ENCODE measurements at regions not wholly inside any gene's neighbourhood (a gene's known extent, or its start where the extent isn't known, plus 50 kb on each side); places are given as distances from the start of the nearest gene placed in this dataset.
A peak's percentile ranks its signal among the peaks of the same experiment; 100 is the strongest.

- no peak overlapping the region for H3K4me3 ChIP-seq
- 73 to 78% methylated on average over 16 of the region's 16 CpGs for WGBS, 2 donors
- H3K27me3 ChIP-seq (ENCODE audit: control insufficient read depth in 3 of 3, insufficient read depth in 3 of 3, low read length in 2 of 3): peaks cover 0 to 2% (median under 1%) of the 10 kb centered on the region in 3 donors
- ATAC-seq (ENCODE audit: insufficient read depth, low FRiP score): no peak
- no peak overlapping the region for H3K9ac ChIP-seq (ENCODE audit: insufficient read depth in 1 of 2, low read length in 2 of 2)
- H3K27ac ChIP-seq (ENCODE audit: low read depth in 1 of 2, low read length in 1 of 2): no peak overlapping the region
- no peaks in the 10 kb centered on the region for H3K9me3 ChIP-seq (ENCODE audit: control insufficient read depth in 4 of 4, insufficient read depth in 3 of 4, low read length in 3 of 4)
- DNase-seq: peak; percentile 84 to 87 (median 85)
- TF ChIP-seq, protein P1, sequence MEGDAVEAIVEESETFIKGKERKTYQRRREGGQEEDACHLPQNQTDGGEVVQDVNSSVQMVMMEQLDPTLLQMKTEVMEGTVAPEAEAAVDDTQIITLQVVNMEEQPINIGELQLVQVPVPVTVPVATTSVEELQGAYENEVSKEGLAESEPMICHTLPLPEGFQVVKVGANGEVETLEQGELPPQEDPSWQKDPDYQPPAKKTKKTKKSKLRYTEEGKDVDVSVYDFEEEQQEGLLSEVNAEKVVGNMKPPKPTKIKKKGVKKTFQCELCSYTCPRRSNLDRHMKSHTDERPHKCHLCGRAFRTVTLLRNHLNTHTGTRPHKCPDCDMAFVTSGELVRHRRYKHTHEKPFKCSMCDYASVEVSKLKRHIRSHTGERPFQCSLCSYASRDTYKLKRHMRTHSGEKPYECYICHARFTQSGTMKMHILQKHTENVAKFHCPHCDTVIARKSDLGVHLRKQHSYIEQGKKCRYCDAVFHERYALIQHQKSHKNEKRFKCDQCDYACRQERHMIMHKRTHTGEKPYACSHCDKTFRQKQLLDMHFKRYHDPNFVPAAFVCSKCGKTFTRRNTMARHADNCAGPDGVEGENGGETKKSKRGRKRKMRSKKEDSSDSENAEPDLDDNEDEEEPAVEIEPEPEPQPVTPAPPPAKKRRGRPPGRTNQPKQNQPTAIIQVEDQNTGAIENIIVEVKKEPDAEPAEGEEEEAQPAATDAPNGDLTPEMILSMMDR (IDR thresholded peaks at IDR 0.05; ENCODE audit: control extremely low read depth, extremely low read depth): no peak
- peaks cover 0 to 42% (median 11%) of the 10 kb centered on the region in 5 donors for H3K4me1 ChIP-seq (ENCODE audit: control insufficient read depth in 5 of 5, insufficient read depth in 5 of 5, low read length in 5 of 5)
- H3K36me3 ChIP-seq (ENCODE audit: control insufficient read depth in 4 of 4, insufficient read depth in 4 of 4, low read length in 4 of 4): no peaks in the 10 kb centered on the region
These were observed 56.9 kb upstream of the FOXP4 start for GRCh38 chr6:41489120-41489851.

- Histone ChIP-seq H3K27me3 (ENCODE audit: control insufficient read depth in 3 of 3, insufficient read depth in 3 of 3, low read length in 2 of 3) (peaks cover 0 to 2% (median 0%) of the 10 kb centered on the region in 3 donors), H3K36me3 (ENCODE audit: control insufficient read depth in 4 of 4, insufficient read depth in 4 of 4, low read length in 4 of 4) (no peaks in the 10 kb centered on the region), H3K4me3 (no peak overlapping the region), H3K4me1 (ENCODE audit: control insufficient read depth in 5 of 5, insufficient read depth in 5 of 5, low read length in 5 of 5) (peaks cover 0 to 46% (median 11%) of the 10 kb centered on the region in 5 donors), H3K9ac (ENCODE audit: insufficient read depth in 1 of 2, low read length in 2 of 2) (no peak overlapping the region), H3K27ac (ENCODE audit: low read depth in 1 of 2, low read length in 1 of 2) (no peak overlapping the region), H3K9me3 (ENCODE audit: control insufficient read depth in 4 of 4, insufficient read depth in 3 of 4, low read length in 3 of 4) (no peaks in the 10 kb centered on the region)
- ATAC-seq (ENCODE audit: insufficient read depth, low FRiP score): no peak
- peak in 1 of 3 donors; percentile 34 for DNase-seq
- TF ChIP-seq, protein P1 (IDR thresholded peaks at IDR 0.05; ENCODE audit: control extremely low read depth, extremely low read depth): no peak
- WGBS, 2 donors: 49 to 52% methylated on average over 16 of the region's 16 CpGs
These were observed 53.8 kb upstream of the FOXP4 start for GRCh38 chr6:41492261-41492891.

DNA sequence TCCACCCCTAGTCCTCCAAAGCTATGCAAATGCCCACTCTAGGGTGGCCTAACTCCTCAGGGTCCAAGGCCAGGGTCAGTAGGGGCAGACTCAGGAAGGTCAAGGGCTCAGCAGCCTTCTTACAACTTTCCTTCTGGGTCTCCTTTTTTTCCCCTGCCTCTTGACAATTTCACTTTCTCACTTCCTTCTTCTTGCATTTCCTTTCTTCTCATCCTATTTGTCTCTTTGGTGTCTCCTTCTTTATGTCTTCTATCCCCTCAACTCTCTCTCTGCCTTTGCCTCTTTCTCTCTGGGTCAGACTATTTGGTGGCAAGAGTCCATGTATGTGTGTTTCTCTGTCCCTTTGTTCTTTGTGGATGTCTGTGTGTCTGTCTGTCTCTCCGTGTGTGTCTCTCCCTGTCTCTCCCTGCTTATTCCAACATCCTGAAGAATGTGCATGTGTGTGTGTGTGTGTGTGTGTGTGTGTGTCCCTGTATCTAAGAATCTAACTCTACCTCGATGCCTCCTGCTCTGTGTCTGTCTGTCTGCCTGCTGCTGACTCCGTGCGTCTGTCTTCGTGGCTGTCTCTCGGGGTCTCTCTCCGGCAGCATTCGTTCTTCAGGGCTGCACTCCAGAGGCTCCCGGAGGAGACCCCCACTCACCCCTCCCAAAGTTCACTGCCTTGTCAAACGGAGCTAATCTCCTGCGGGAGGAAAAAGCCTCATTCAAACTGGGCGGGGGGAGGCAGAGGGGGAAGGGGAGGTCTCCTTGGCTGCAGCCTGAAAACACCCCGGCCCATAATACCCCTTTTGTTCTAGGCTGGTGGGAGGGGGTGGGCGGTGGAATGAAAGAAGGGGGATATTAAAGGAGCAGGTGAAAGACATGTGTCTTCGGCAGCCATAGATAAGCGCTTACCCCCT is 51.7 kb upstream of the FOXP4 start:
- WGBS, 2 donors: 64 to 68% methylated on average over 16 of the region's 16 CpGs
- TF ChIP-seq, protein P1 (IDR thresholded peaks at IDR 0.05; ENCODE audit: control extremely low read depth, extremely low read depth): no peak
- Histone ChIP-seq H3K9me3 (ENCODE audit: control insufficient read depth in 4 of 4, insufficient read depth in 3 of 4, low read length in 3 of 4) (no peaks in the 10 kb centered on the region), H3K4me1 (ENCODE audit: control insufficient read depth in 5 of 5, insufficient read depth in 5 of 5, low read length in 5 of 5) (peaks cover 0 to 29% (median 2%) of the 10 kb centered on the region in 5 donors), H3K4me3 (no peak overlapping the region), H3K36me3 (ENCODE audit: control insufficient read depth in 4 of 4, insufficient read depth in 4 of 4, low read length in 4 of 4) (no peaks in the 10 kb centered on the region), H3K9ac (ENCODE audit: insufficient read depth in 1 of 2, low read length in 2 of 2) (no peak overlapping the region), H3K27me3 (ENCODE audit: control insufficient read depth in 3 of 3, insufficient read depth in 3 of 3, low read length in 2 of 3) (peaks cover 0 to 3% (median 2%) of the 10 kb centered on the region in 3 donors), H3K27ac (ENCODE audit: low read depth in 1 of 2, low read length in 1 of 2) (no peak overlapping the region)
- DNase-seq (peak in 2 of 3 donors; percentile 46 to 63), ATAC-seq (ENCODE audit: insufficient read depth, low FRiP score) (peak; percentile 11)
